Prostate gland (tissue), 2 donors: ENCODE measurements at regions not wholly inside any gene's neighbourhood (a gene's known extent, or its start where the extent isn't known, plus 50 kb on each side); places are given as distances from the start of the nearest gene placed in this dataset.

Experiments
- DNase-seq: peaks from one replicate; pipeline ENCODE4 v3.0.0-alpha.2; 2019; ENCODE audit warnings: low spot score
- H3K27ac ChIP-seq, 2 donors: fragments of 200-600 bp; sonication (generic); 2 replicates each; pipeline ENCODE4 v1.5.1; 2017 to 2019
- H3K27me3 ChIP-seq: fragments of 200-600 bp; sonication (generic); replicated peaks from 2 replicates; pipeline ENCODE4 v1.5.1; 2019; ENCODE audit not compliant: insufficient read depth
- H3K36me3 ChIP-seq, 2 donors: fragments of 200-600 bp; sonication (generic); 1 replicate in 1 of 2; 2 replicates in 1 of 2; pipeline versions ENCODE4 v1.5.1 to v1.8.1; 2017 to 2019
- H3K4me1 ChIP-seq: fragments of 200-600 bp; sonication (generic); replicated peaks from 2 replicates; pipeline ENCODE4 v1.5.1; 2019
- H3K4me3 ChIP-seq, 2 donors: fragments of 200-600 bp; sonication (generic); 2 replicates each; pipeline ENCODE4 v1.5.1; 2017 to 2019
- H3K9me3 ChIP-seq: fragments of 200-600 bp; sonication (generic); 2 replicates; pipeline ENCODE4 v1.5.1; 2017
- POLR2A ChIP-seq: fragments of 450-650 bp; IDR thresholded peaks from one replicate; pipeline ENCODE4 v1.6.1; 2016; ENCODE audit warnings: antibody characterized with exemption, mild to moderate bottlenecking
- POLR2AphosphoS5 ChIP-seq: sonication (generic); formaldehyde crosslinking; IDR thresholded peaks from one replicate; pipeline ENCODE4 v1.6.1; 2017; ENCODE audit warnings: antibody characterized with exemption
- WGBS: methylation state at CpG from one replicate; pipeline ENCODE4 v1.1.5; 2018; 5-methylcytosine and 5-hydroxymethylcytosine counted together
- intact Hi-C: fragments of 100-400 bp; cut with DNase I; formaldehyde crosslinking; loops from one replicate; pipeline ENCODE4 v1.14.2; 2022
- TF ChIP-seq, protein P1 (sequence below), 4 experiments: fragments of 200-600 bp in 2 of 4; fragments of 450-650 bp in 2 of 4; sonication (generic) in 2 of 4; IDR thresholded peaks; 1 replicate in 3 of 4; 2 replicates in 1 of 4; pipeline ENCODE4 v1.5.1; 2016 to 2019; ENCODE audit warnings: antibody characterized with exemption in 4 of 4, mild to moderate bottlenecking in 2 of 4, moderate library complexity in 2 of 4

DNA sequence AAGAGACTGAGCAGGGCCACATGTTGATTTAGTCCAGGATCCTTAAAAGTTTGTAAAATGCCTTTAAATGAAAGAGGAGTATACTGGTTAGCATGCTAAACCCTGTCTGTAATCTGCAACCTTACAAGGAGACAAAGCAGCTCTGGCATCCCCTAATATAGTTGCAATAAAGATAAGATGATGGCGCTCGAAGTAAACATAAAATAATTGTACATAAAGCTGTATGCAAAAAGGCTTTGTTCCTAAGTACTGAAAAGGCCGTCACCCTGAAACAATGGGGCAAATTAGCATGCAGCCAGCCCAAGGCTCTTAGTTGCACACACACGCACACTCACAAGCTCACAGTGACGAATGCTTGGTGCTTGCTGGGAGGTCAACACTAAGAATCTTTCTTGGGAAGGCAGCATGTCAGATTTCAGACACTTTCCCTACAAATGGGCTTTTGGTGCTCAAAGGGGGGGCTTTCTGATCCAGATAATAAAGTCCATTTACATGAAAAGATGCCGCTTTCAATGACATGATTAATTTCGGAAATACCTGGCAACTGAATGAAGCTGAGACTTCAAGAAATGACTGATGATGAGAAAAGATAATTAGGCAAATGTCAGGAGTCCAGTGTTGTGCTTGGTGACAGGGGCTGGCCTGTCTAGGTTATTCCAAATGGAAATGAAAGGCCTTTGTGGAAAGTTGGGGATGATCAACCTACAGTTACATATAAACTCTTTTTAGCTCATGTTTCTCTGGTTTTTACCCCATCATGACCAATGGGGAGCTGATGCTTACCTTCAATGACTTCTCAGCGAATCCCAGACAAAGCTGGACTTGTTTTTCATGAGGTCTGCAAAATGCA lies 370.3 kb downstream of the MEIS1 start:
- Histone ChIP-seq H3K9me3 (no peaks in the 10 kb centered on the region), H3K36me3 (no peaks in the 10 kb centered on the region), H3K4me1 (no peaks in the 10 kb centered on the region), H3K27me3 (no peaks in the 10 kb centered on the region), H3K4me3 (no peak overlapping the region), H3K27ac (no peak overlapping the region)
- intact Hi-C loops = loop anchor here (10.0 kb wide), 1 partner anchor 670 kb away; no protein-coding TSS in a partner anchor
- DNase-seq = no peak
- TF ChIP-seq POLR2A (no peak), POLR2AphosphoS5 (no peak)
- TF ChIP-seq, protein P1, sequence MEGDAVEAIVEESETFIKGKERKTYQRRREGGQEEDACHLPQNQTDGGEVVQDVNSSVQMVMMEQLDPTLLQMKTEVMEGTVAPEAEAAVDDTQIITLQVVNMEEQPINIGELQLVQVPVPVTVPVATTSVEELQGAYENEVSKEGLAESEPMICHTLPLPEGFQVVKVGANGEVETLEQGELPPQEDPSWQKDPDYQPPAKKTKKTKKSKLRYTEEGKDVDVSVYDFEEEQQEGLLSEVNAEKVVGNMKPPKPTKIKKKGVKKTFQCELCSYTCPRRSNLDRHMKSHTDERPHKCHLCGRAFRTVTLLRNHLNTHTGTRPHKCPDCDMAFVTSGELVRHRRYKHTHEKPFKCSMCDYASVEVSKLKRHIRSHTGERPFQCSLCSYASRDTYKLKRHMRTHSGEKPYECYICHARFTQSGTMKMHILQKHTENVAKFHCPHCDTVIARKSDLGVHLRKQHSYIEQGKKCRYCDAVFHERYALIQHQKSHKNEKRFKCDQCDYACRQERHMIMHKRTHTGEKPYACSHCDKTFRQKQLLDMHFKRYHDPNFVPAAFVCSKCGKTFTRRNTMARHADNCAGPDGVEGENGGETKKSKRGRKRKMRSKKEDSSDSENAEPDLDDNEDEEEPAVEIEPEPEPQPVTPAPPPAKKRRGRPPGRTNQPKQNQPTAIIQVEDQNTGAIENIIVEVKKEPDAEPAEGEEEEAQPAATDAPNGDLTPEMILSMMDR (IDR thresholded peaks at IDR 0.05) = no peak
- 55% methylated on average over 8 of the region's 8 CpGs for WGBS

DNA sequence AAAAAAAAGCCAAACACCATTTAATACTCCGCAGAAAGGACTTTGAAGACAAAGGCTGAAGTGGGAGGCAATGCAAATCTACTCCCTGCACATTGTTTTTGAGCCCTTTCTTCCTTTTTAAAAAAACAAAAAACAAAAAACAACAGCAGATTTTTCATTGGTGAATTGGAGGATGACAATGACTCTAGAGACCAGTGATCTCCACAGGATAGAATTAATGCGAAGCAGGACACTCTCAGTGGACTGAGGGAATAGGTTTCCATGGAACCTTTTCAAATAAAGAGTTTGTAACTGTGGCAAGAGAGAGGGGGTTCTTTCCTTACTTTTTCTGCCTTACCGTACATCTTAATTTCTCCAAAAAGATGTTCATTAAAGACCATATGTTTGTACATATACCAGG lies 371.0 kb downstream of the MEIS1 start:
- intact Hi-C loops = loop anchor here (10.0 kb wide), 1 partner anchor 669 kb away; no protein-coding TSS in a partner anchor
- Histone ChIP-seq H3K27me3 (no peaks in the 10 kb centered on the region), H3K9me3 (no peaks in the 10 kb centered on the region), H3K4me1 (no peaks in the 10 kb centered on the region), H3K36me3 (no peaks in the 10 kb centered on the region), H3K27ac (no peak overlapping the region), H3K4me3 (no peak overlapping the region)
- TF ChIP-seq POLR2A (no peak), POLR2AphosphoS5 (no peak)
- TF ChIP-seq, protein P1 (IDR thresholded peaks at IDR 0.05) = no peak
- WGBS = 63% methylated on average over 3 of the region's 3 CpGs
- DNase-seq = no peak

DNA sequence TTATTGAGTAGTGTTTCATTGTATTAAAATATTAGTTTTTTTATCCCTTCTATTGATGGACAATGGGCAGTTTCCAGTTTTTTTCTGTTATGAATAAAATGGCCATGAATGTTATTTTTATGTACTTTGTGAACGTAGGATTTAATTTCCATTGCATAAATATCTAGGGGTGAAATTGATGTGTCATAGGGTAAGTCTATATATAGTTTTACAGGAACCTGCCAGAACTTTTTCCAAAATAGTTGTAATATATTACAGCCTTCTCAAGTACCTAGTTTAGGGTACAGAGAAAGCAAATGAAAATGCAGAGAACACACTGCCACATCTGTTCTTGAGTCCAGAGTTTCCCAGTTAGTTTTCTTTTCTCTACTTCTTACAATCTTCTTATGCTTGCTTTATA lies 378.6 kb downstream of the MEIS1 start:
- H3K27ac ChIP-seq = no peak overlapping the region
- intact Hi-C loops = no loop called here
- H3K4me1 ChIP-seq = no peaks in the 10 kb centered on the region
- H3K4me3 ChIP-seq = no peak overlapping the region
- H3K27me3 ChIP-seq = no peaks in the 10 kb centered on the region
- H3K36me3 ChIP-seq = no peaks in the 10 kb centered on the region
- whole genome bisulfite sequencing = 42% methylated on average over 1 of the region's 1 CpG
- DNase-seq = no peak
- TF ChIP-seq POLR2A (no peak), POLR2AphosphoS5 (no peak)
- TF ChIP-seq, protein P1 (IDR thresholded peaks at IDR 0.05) = no peak
- H3K9me3 ChIP-seq = no peaks in the 10 kb centered on the region

DNA sequence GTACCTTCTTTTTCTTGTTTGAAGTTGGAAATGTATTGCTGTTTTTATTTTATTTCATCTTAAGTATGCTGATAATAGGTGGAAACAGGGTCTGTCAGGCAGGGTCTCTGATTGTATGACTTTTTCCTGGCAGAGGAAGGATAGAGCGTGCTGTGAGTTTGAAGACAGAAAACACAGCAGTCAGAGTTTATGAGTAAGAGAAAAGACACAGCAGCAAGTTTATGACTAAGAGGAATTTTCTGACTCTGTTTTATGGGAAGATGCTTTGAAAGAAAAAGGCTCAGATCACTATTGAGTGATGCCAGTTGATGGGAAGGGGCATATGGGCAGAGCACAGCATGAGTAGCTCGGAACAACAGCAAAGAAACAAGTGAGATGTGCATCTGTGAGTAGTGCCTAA lies 379.1 kb downstream of the MEIS1 start:
- no peak for TF ChIP-seq POLR2AphosphoS5
- no peak for TF ChIP-seq POLR2A
- TF ChIP-seq, protein P1 (IDR thresholded peaks at IDR 0.05) = no peak
- WGBS = 60% methylated on average over 2 of the region's 2 CpGs
- H3K27ac ChIP-seq = no peak overlapping the region
- H3K4me3 ChIP-seq = no peak overlapping the region
- no peaks in the 10 kb centered on the region for H3K27me3 ChIP-seq
- no peaks in the 10 kb centered on the region for H3K36me3 ChIP-seq
- no peaks in the 10 kb centered on the region for H3K4me1 ChIP-seq
- intact Hi-C loops = no loop called here
- no peak for DNase-seq
- H3K9me3 ChIP-seq = no peaks in the 10 kb centered on the region

DNA sequence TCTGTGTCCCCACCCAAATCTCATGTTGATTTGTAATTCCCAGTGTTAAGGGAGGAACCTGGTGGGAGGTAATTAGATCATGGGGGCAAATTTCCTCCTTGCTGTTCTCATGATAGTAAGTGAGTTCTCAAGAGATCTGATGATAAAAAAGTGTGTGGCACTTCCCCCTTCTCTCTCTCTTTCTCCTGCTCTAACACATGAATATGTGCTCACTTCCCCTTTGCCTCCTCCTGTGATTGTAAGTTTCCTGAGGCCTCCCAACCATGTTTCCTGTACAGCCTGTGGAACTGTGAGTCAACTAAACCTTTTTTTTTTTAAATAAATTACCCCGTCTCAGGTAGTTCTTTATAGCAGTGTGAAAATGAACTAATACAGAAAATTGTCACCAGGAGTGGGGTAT lies 380.0 kb downstream of the MEIS1 start:
- Histone ChIP-seq H3K4me3 (no peak overlapping the region), H3K27ac (no peak overlapping the region), H3K27me3 (no peaks in the 10 kb centered on the region), H3K9me3 (no peaks in the 10 kb centered on the region), H3K4me1 (no peaks in the 10 kb centered on the region), H3K36me3 (no peaks in the 10 kb centered on the region)
- no peak for DNase-seq
- 92% methylated on average over 1 of the region's 1 CpG for WGBS
- intact Hi-C loops = no loop called here
- TF ChIP-seq, protein P1 (IDR thresholded peaks at IDR 0.05) = no peak
- no peak for TF ChIP-seq POLR2A
- no peak for TF ChIP-seq POLR2AphosphoS5
